ENCODE measurements at regions not wholly inside any gene's neighbourhood (a gene's known extent, or its start where the extent isn't known, plus 50 kb on each side); places are given as distances from the start of the nearest gene placed in this dataset.

DNA sequence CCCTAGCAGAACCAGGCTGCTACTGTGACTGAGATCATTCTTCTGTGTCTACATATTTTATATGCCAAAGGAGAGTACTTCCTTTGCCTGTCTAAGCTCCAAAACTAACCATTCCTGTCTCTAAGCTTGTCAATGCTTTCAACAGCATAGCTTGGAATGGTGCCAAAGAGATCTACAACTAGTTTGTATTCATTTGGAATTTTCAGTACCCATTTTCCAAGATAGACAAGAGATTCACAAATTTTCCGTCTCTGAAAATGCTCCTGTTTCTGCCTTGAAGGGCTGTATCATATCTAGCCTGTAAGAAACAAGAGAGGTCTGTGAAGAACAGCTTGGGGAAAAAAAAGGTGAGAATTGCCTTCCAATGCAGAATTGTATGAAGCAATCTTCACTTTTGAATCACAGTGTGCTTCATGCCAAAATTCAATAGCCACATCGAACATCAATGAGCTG, 334.4 kb upstream of the ACTBL2 start:
- DNase-seq: no peak
- TF ChIP-seq POLR2A (IDR thresholded peaks at IDR 0.05; ENCODE audit: low read length): no peak
- no peak for TF ChIP-seq GATA1 (IDR thresholded peaks at IDR 0.05; ENCODE audit: low read depth, low read length)

DNA sequence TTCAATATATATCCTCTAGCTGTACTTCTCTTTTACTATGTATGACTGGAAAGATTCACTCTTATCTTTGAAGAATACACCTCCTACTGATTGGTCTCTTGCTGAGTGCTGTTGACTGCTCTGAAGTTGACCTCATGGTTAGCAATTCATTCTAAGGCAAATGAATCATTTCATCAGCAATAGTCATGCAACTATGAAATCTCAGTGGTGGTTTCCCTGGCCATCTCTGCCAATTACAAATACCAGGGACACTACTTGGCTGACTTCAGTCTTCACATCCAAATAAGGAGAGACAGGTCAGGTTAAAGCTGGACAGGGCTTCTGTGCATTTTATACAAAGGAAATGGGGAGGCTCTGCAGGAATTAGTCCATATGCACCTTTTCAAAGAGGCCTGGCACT, 333.5 kb upstream of the ACTBL2 start:
- no peak for DNase-seq
- TF ChIP-seq POLR2A (IDR thresholded peaks at IDR 0.05; ENCODE audit: low read length): no peak
- no peak for TF ChIP-seq GATA1 (IDR thresholded peaks at IDR 0.05; ENCODE audit: low read depth, low read length)

DNA sequence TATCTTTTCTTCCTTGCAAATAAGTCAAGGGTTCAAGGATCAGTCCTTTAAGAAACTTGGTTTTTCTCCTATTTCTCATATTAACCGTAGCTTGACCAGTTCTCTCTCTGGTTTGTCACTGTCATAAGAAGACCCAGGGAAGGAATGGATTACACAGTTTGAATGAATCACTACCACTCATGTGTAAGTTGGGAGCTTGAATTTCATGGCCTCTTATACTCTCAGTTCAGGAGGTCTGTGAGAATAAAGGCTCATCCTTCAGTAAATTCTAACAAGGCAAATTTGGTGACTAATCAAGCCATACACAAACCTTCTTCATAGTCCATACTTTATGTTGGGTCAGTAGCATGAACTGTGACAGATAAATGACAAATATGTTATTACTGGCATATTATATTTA, 323.1 kb upstream of the ACTBL2 start:
- DNase-seq: no peak
- TF ChIP-seq GATA1 (IDR thresholded peaks at IDR 0.05; ENCODE audit: low read depth, low read length): no peak
- no peak for TF ChIP-seq POLR2A (IDR thresholded peaks at IDR 0.05; ENCODE audit: low read length)

DNA sequence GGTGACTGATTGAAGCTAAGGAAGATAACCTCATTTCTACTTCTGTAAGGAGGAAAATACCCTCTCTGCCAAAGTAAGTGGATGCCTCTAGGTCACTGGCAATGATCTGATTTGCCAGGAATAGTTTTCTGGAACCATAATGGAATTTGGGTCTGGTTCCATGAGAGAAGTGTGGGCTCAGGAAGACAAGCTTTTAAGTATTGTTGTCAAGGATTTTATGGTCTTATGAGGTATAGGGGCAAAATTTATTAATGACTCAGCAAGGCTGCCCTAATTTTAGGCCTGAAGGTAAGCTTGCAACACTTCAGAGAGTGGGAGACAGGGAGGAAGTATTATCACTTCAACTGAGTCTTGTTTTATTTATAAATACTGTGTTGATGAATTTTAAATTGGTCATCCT, 322.6 kb upstream of the ACTBL2 start:
- no peak for DNase-seq
- TF ChIP-seq POLR2A (IDR thresholded peaks at IDR 0.05; ENCODE audit: low read length) (no peak), GATA1 (IDR thresholded peaks at IDR 0.05; ENCODE audit: low read depth, low read length) (no peak)

GRCh38 chr5:57804505-57804904, 321.9 kb upstream of the ACTBL2 start:
- no peak for DNase-seq
- TF ChIP-seq GATA1 (IDR thresholded peaks at IDR 0.05; ENCODE audit: low read depth, low read length): no peak
- TF ChIP-seq POLR2A (IDR thresholded peaks at IDR 0.05; ENCODE audit: low read length): no peak

GRCh38 chr5:57804007-57804444, 321.4 kb upstream of the ACTBL2 start:
- TF ChIP-seq GATA1 (IDR thresholded peaks at IDR 0.05; ENCODE audit: low read depth, low read length): no peak
- no peak for TF ChIP-seq POLR2A (IDR thresholded peaks at IDR 0.05; ENCODE audit: low read length)
- no peak for DNase-seq

GRCh38 chr5:57802131-57802530, 319.5 kb upstream of the ACTBL2 start:
- no peak for DNase-seq
- no peak for TF ChIP-seq GATA1 (IDR thresholded peaks at IDR 0.05; ENCODE audit: low read depth, low read length)

GRCh38 chr5:57795203-57795602, 312.6 kb upstream of the ACTBL2 start:
- TF ChIP-seq GATA1 (IDR thresholded peaks at IDR 0.05; ENCODE audit: low read depth, low read length) (no peak), POLR2A (IDR thresholded peaks at IDR 0.05; ENCODE audit: low read length) (no peak)

GRCh38 chr5:57791875-57792274, 309.3 kb upstream of the ACTBL2 start:
- no peak for TF ChIP-seq GATA1 (IDR thresholded peaks at IDR 0.05; ENCODE audit: low read depth, low read length)
- no peak for TF ChIP-seq POLR2A (IDR thresholded peaks at IDR 0.05; ENCODE audit: low read length)
- no peak for DNase-seq

More at GRCh38 chr5:57795203-57795602, 312.6 kb upstream of the ACTBL2 start:
- DNase-seq: no peak

DNA sequence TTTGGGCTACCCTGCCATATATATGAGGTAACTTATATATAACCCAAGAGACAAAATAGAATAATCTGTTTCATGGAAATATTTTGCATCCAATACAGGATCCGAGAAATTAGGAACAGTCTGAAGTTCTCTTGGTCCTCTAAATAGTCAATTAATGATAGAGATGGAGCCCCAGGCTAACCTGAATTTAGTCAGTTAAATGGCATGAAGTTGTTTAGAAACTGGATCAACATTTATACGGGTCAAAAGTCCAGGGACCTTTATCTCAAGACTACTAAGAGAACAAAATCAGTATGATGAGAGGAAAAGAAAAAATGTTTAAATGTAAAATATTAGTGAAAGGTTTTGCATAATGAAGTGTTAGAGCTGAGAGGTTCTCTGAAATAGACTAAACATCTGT, 303.3 kb upstream of the ACTBL2 start:
- no peak for DNase-seq
- TF ChIP-seq POLR2A (IDR thresholded peaks at IDR 0.05; ENCODE audit: low read length): no peak
- TF ChIP-seq GATA1 (IDR thresholded peaks at IDR 0.05; ENCODE audit: low read depth, low read length): no peak

DNA sequence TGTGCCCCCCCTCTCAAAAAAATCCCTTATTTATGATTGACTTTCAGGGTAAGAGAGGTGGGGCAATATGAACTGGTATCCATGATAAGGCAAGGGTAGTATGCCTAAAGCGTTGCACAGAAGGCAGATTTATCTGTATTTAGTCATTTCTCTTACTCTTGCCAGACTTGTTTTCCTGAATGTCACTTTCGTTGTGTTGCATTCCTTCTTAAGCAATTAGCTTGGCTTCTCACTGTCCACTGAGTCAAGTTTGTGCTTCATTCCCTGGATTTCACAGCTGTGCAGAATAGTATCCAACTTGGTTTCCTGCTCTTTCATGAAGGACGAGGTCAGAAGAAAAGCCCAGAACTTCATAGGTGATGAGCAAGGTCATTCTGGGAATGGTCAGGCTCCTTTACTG, 301.5 kb upstream of the ACTBL2 start:
- TF ChIP-seq GATA1 (IDR thresholded peaks at IDR 0.05; ENCODE audit: low read depth, low read length): no peak
- no peak for DNase-seq

GRCh38 chr5:57783693-57784092, 301.1 kb upstream of the ACTBL2 start:
- TF ChIP-seq GATA1 (IDR thresholded peaks at IDR 0.05; ENCODE audit: low read depth, low read length) (no peak), POLR2A (IDR thresholded peaks at IDR 0.05; ENCODE audit: low read length) (no peak)
- DNase-seq: no peak

DNA sequence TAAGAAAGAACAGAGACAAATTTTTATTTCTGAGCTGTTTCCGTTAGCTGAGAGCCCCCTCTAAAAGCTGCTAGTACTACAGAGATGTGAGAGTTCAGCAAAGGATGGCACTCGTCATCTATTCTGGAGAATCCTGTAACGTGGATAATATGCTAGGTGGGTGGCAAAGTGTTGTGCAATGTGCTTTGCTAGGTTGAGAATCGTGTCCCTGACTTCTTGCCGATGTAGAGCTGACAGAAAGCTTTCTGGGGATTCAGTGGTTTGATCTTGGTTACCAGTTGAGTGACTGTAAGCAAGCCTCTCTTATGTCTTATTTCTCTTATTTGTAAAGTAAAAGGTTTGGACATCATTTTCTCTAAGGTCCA, 298.3 kb upstream of the ACTBL2 start:
- DNase-seq: no peak
- TF ChIP-seq POLR2A (IDR thresholded peaks at IDR 0.05; ENCODE audit: low read length) (no peak), GATA1 (IDR thresholded peaks at IDR 0.05; ENCODE audit: low read depth, low read length) (no peak)

DNA sequence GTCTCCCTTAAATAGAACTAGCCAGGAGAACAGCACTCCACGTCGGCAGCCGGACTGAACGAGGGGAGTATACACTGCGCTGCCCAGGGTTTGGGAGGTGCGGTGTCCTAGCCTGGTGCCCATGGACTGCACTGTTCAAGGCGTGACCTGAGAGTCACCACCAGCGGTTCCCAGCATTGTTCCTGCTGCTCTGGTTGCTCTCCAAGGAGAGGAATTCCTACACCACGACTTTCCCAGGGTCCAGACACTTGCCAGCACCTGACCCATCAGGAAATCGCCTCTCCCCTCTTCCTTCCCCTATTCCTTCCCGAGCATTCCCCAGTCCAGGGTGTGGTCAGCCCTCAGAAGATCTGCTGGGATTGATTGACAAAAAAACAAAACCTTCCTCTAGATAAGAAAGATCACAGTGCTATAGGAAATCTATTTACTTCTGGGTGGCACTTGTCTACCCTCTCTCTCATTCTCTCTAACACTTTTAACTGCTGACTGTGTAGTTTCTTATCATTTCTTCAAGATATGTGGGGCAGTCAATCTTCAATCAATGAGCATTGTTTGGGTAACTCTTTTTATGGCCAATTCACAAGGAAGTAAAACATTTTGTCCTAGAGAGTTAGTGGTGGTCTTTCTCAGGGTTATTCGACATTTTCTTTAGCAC, 297.8 kb upstream of the ACTBL2 start:
- no peak for TF ChIP-seq POLR2A (IDR thresholded peaks at IDR 0.05; ENCODE audit: low read length)
- no peak for TF ChIP-seq GATA1 (IDR thresholded peaks at IDR 0.05; ENCODE audit: low read depth, low read length)
- DNase-seq: no peak

DNA sequence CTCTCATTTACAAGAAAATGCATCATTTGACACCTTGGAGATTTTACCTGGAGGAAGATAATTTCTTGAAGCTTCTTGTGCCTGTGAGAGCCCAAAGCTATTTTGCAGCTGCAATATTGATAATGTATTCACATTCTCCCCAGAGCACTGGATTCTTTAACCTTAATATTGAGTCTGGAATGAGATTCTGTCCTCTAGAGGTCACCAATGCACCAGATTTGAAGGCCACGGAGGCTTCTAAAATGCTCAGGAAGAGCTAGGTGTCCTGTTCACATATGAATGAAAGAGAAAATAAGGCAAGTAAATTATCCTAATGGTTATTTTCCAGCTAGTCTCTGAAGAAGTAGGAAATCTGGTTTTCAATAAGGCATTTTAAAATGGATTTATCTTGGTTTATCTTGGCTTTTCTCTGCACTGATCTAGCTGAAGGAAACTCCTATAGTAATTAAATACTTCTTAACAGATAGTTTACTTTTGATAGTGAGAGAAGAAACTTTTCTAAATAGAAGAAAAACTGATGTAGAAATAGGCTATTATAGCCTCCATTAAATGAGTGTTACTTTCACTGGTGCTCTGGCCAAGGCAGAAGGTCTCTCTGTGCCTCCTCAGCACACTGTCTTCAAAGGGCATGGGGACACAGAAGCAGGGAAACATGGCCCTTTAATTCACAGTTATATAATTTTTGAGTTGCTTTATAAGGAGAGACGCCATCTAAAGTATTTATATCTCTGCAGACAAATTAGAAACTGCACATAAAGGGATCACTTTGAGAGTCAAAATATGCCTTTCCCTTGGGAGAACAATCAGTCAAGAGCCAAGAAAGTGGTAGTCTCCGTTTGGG, 297.0 kb upstream of the ACTBL2 start:
- peak; percentile 27 to 56 for DNase-seq

More for the DNA sequence above, 297.0 kb upstream of the ACTBL2 start:
- TF ChIP-seq POLR2A (IDR thresholded peaks at IDR 0.05; ENCODE audit: low read length): no peak
- TF ChIP-seq GATA1 (IDR thresholded peaks at IDR 0.05; ENCODE audit: low read depth, low read length): no peak
